SK-N-SH (cell line): ENCODE measurements at regions not wholly inside any gene's neighbourhood (a gene's known extent, or its start where the extent isn't known, plus 50 kb on each side); places are given as distances from the start of the nearest gene placed in this dataset.

Experiments used
- CTCF ChIA-PET: fragments of 300-600, 350-600 bp; formaldehyde crosslinking; extraction: SDS; loops from one replicate; lab custom pipeline; 2021; lab: Yijun Ruan, JAX
- POLR2A ChIA-PET: fragments of 350-600 bp; sonication (Branson Sonifier 250); formaldehyde crosslinking; extraction: SDS; loops from one replicate; lab custom pipeline; 2020; ENCODE audit warnings: antibody characterized with exemption, inconsistent platforms; lab: Yijun Ruan, JAX
- DNase-seq: peaks from one replicate; pipeline ENCODE4 v3.0.0; 2012
- H2AFZ ChIP-seq: fragments of 200-600 bp; sonication (generic); 2 replicates; pipeline ENCODE4 v1.8.1; 2016; ENCODE audit warnings: antibody characterized with exemption, mild to moderate bottlenecking, low read depth
- H3F3A ChIP-seq: fragments of 200-600 bp; sonication (generic); replicated peaks from 2 replicates; pipeline ENCODE3; 2016; ENCODE audit warnings: antibody characterized with exemption, mild to moderate bottlenecking; ENCODE audit not compliant: insufficient read depth
- H3K27ac ChIP-seq, 2 experiments: fragments of 200-500 bp in 1 of 2; fragments of 200-600 bp in 1 of 2; sonication (Bioruptor generic) in 1 of 2; sonication (generic), shearing (Covaris generic) in 1 of 2; 2 replicates each; pipeline versions ENCODE4 v1.5.1 to v1.6.1; 2014 to 2016; ENCODE audit warnings: low read depth in 2 of 2, inconsistent platforms in 1 of 2, low read length in 1 of 2, mild to moderate bottlenecking in 1 of 2, mixed read lengths in 1 of 2
- H3K27me3 ChIP-seq: fragments of 200-600 bp; sonication (generic), shearing (Covaris generic); 2 replicates; pipeline ENCODE4 v1.6.1; 2016; ENCODE audit warnings: mixed run types; ENCODE audit not compliant: insufficient read depth
- H3K36me3 ChIP-seq, 2 experiments: fragments of 200-500 bp in 1 of 2; fragments of 200-600 bp in 1 of 2; sonication (Bioruptor generic) in 1 of 2; sonication (generic) in 1 of 2; replicated peaks in 1 of 2; 2 replicates each; pipeline versions ENCODE3 to v1.5.1; 2014 to 2016; ENCODE audit warnings: low read length in 1 of 2, mild to moderate bottlenecking in 1 of 2; ENCODE audit not compliant: insufficient read depth in 2 of 2, control insufficient read depth in 1 of 2
- H3K4me1 ChIP-seq, 2 experiments: fragments of 200-500 bp in 1 of 2; fragments of 200-600 bp in 1 of 2; sonication (Bioruptor generic) in 1 of 2; sonication (generic), shearing (Covaris generic) in 1 of 2; 2 replicates each; pipeline versions ENCODE4 v1.5.1 to v1.6.1; 2014 to 2016; ENCODE audit warnings: low read depth in 1 of 2, low read length in 1 of 2, mixed run types in 1 of 2; ENCODE audit not compliant: insufficient read depth in 2 of 2, control insufficient read depth in 1 of 2
- H3K4me2 ChIP-seq: fragments of 200-600 bp; sonication (generic), shearing (Covaris generic); 2 replicates; pipeline ENCODE4 v1.6.1; 2017; ENCODE audit warnings: mixed run types
- H3K4me3 ChIP-seq, 2 experiments: fragments of 200-500 bp in 1 of 2; fragments of 200-600 bp in 1 of 2; sonication (Bioruptor generic) in 1 of 2; sonication (generic), shearing (Covaris generic) in 1 of 2; 2 replicates each; pipeline versions ENCODE4 v1.5.1 to v1.8.1; 2014 to 2016; ENCODE audit warnings: low read depth in 2 of 2, inconsistent platforms in 1 of 2, low read length in 1 of 2, mild to moderate bottlenecking in 1 of 2, mixed read lengths in 1 of 2, moderate library complexity in 1 of 2
- H3K79me2 ChIP-seq: fragments of 200-600 bp; sonication (generic); 2 replicates; pipeline ENCODE4 v1.8.1; 2017; ENCODE audit warnings: mild to moderate bottlenecking; ENCODE audit not compliant: insufficient read depth
- H3K9ac ChIP-seq: fragments of 200-600 bp; sonication (generic); 2 replicates; pipeline ENCODE4 v1.6.1; 2017; ENCODE audit warnings: mixed run types
- H3K9me2 ChIP-seq: fragments of 200-600 bp; sonication (generic); 2 replicates; pipeline ENCODE4 v1.6.1; 2017; ENCODE audit warnings: mixed run types
- H3K9me3 ChIP-seq: fragments of 200-600 bp; sonication (generic); 2 replicates; pipeline ENCODE4 v1.6.1; 2017; ENCODE audit warnings: mixed run types, mild to moderate bottlenecking, moderate library complexity
- H4K20me1 ChIP-seq: fragments of 200-600 bp; sonication (generic); 2 replicates; pipeline ENCODE4 v1.6.1; 2017; ENCODE audit warnings: mild to moderate bottlenecking, mixed run types; ENCODE audit not compliant: insufficient read depth
- ELF1 ChIP-seq: IDR thresholded peaks from 2 replicates; pipeline ENCODE4 v1.4.0; 2012
- EZH2phosphoT487 ChIP-seq: fragments of 200-600 bp; sonication (generic); IDR thresholded peaks from 2 replicates; pipeline ENCODE4 v1.6.1; 2017; ENCODE audit warnings: low read depth, mixed run types, mild to moderate bottlenecking, antibody characterized with exemption, moderate library complexity, borderline replicate concordance
- FOXJ3 ChIP-seq: sonication (generic); formaldehyde crosslinking; IDR thresholded peaks from 2 replicates; pipeline ENCODE4 v1.5.1; 2020; ENCODE audit warnings: mild to moderate bottlenecking, missing genetic modification reagents
- JUND ChIP-seq: IDR thresholded peaks from 2 replicates; pipeline ENCODE4 v1.4.0; 2012
- MEF2A ChIP-seq: IDR thresholded peaks from 2 replicates; pipeline ENCODE4 v1.4.0; 2012; ENCODE audit warnings: low read depth, borderline replicate concordance
- MXI1 ChIP-seq: IDR thresholded peaks from 2 replicates; pipeline ENCODE4 v1.6.1; 2012; ENCODE audit warnings: mild to moderate bottlenecking, low read depth, low read length, improper control_type of control experiment
- POLR2AphosphoS5 ChIP-seq: IDR thresholded peaks from 2 replicates; pipeline ENCODE4 v1.6.1; 2012; ENCODE audit warnings: low read depth, low read length
- RCOR1 ChIP-seq: fragments of 150-350 bp; IDR thresholded peaks from 2 replicates; pipeline ENCODE4 v1.6.1; 2017; ENCODE audit warnings: antibody characterized with exemption, low read length
- RFX5 ChIP-seq: IDR thresholded peaks from 2 replicates; pipeline ENCODE4 v1.6.1; 2012; ENCODE audit warnings: mild to moderate bottlenecking, improper control_type of control experiment, low read length
- SIN3A ChIP-seq: IDR thresholded peaks from 2 replicates; pipeline ENCODE4 v1.6.1; 2012; ENCODE audit warnings: low read depth, mild to moderate bottlenecking, low read length, moderate library complexity, borderline replicate concordance
- WGBS: methylation state at CpG from one replicate; pipeline ENCODE4 v1.1.6; 2017; ENCODE audit warnings: low lambda C conversion rate; 5-methylcytosine and 5-hydroxymethylcytosine counted together
- TF ChIP-seq, protein P1 (sequence below): IDR thresholded peaks from 2 replicates; pipeline ENCODE4 v1.4.0; 2012; ENCODE audit warnings: low read depth, borderline replicate concordance
- TF ChIP-seq, protein P2 (sequence below): IDR thresholded peaks from 2 replicates; pipeline ENCODE4; 2012
- TF ChIP-seq, protein P3 (sequence below): fragments of 150-350 bp; IDR thresholded peaks from 2 replicates; pipeline ENCODE4 v1.6.1; 2017; ENCODE audit warnings: antibody characterized with exemption, low read length, low read depth, borderline replicate concordance
- TF ChIP-seq, protein P4 (sequence below): fragments of 200-600 bp; sonication (generic); IDR thresholded peaks from 2 replicates; pipeline ENCODE4 v1.6.1; 2017; ENCODE audit warnings: antibody characterized with exemption, mild to moderate bottlenecking, moderate library complexity
- TF ChIP-seq, protein P5 (sequence below): fragments of 150-350 bp; IDR thresholded peaks from 2 replicates; pipeline ENCODE4 v1.6.1; 2016; ENCODE audit warnings: mild to moderate bottlenecking, low read depth, low read length

DNA sequence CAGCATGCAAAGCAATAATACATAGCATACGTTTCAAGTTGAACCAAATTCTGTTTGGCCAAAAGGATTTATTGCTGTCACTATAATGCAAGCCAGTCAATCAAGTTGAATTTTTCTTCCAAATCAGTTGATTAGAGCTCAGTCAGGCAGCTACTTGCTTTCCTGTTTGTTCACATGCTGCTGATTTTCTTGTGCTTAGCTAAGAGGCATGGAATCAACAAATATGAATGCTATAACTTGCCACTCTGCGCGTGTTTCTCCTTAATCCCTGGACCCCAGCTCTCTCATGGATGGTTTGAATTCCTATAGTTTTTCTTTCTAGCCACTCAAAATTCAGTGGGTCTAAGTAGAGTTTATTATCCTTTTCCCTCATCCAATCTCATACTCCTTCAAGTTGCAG lies 311.3 kb downstream of the KLF5 start:
- H3K4me3 ChIP-seq, result no peak overlapping the region
- no peak overlapping the region for H3K27ac ChIP-seq
- TF ChIP-seq, protein P1, sequence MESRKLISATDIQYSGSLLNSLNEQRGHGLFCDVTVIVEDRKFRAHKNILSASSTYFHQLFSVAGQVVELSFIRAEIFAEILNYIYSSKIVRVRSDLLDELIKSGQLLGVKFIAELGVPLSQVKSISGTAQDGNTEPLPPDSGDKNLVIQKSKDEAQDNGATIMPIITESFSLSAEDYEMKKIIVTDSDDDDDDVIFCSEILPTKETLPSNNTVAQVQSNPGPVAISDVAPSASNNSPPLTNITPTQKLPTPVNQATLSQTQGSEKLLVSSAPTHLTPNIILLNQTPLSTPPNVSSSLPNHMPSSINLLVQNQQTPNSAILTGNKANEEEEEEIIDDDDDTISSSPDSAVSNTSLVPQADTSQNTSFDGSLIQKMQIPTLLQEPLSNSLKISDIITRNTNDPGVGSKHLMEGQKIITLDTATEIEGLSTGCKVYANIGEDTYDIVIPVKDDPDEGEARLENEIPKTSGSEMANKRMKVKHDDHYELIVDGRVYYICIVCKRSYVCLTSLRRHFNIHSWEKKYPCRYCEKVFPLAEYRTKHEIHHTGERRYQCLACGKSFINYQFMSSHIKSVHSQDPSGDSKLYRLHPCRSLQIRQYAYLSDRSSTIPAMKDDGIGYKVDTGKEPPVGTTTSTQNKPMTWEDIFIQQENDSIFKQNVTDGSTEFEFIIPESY, result no peak
- no peak for TF ChIP-seq SIN3A
- H3K79me2 ChIP-seq, result no peaks in the 10 kb centered on the region
- H3K4me2 ChIP-seq, result no peak overlapping the region
- POLR2A ChIA-PET, result no interaction called here
- 76% methylated on average over 3 of the region's 3 CpGs for WGBS
- H3K9ac ChIP-seq, result no peak overlapping the region
- no peaks in the 10 kb centered on the region for H3K9me3 ChIP-seq
- no peaks in the 10 kb centered on the region for H3K4me1 ChIP-seq
- H3F3A ChIP-seq, result no peaks in the 10 kb centered on the region
- CTCF ChIA-PET, result no interaction called here
- H2AFZ ChIP-seq, result no peak overlapping the region
- H3K27me3 ChIP-seq, result no peaks in the 10 kb centered on the region
- no peak for DNase-seq
- no peaks in the 10 kb centered on the region for H3K36me3 ChIP-seq
- H3K9me2 ChIP-seq, result no peaks in the 10 kb centered on the region
- H4K20me1 ChIP-seq, result no peaks in the 10 kb centered on the region

DNA sequence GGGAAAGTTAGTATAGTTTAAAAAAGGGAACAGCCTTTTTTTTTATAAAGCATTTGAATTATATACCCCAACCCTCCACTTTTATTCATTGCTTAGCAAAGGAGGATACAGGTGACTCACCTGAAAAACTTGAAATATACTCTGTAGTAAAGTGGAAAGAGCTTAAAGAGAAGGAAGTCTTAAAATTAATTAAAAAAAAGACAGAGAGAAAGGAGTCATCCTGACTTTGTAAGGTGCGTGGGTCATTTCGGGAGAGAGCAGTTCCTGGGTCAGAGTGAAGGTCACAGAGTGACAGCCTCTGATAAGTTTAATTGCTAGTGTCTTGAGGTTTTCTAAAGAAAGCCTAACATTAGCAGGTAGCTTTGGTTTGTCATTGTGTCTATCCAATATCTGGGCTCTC lies 310.3 kb downstream of the KLF5 start:
- no peaks in the 10 kb centered on the region for H3K27me3 ChIP-seq
- WGBS, result 62% methylated on average over 2 of the region's 2 CpGs
- TF ChIP-seq MEF2A, result no peak
- no peak for TF ChIP-seq SIN3A
- TF ChIP-seq, all 33 proteins: peak for 0
- POLR2A ChIA-PET, result no interaction called here
- no peaks in the 10 kb centered on the region for H4K20me1 ChIP-seq
- CTCF ChIA-PET, result interaction anchor here (1.4 kb wide), 1 partner anchor 38 kb away, joined by 3 read pairs; no protein-coding TSS in a partner anchor
- no peaks in the 10 kb centered on the region for H3K4me1 ChIP-seq
- H3K27ac ChIP-seq, result no peak overlapping the region
- no peaks in the 10 kb centered on the region for H3K9me2 ChIP-seq
- H3K36me3 ChIP-seq, result no peaks in the 10 kb centered on the region
- no peaks in the 10 kb centered on the region for H3K79me2 ChIP-seq
- H3K4me3 ChIP-seq, result no peak overlapping the region
- DNase-seq, result no peak
- no peak overlapping the region for H3K9ac ChIP-seq
- no peak overlapping the region for H3K4me2 ChIP-seq
- no peak overlapping the region for H2AFZ ChIP-seq
- H3K9me3 ChIP-seq, result no peaks in the 10 kb centered on the region
- no peaks in the 10 kb centered on the region for H3F3A ChIP-seq

DNA sequence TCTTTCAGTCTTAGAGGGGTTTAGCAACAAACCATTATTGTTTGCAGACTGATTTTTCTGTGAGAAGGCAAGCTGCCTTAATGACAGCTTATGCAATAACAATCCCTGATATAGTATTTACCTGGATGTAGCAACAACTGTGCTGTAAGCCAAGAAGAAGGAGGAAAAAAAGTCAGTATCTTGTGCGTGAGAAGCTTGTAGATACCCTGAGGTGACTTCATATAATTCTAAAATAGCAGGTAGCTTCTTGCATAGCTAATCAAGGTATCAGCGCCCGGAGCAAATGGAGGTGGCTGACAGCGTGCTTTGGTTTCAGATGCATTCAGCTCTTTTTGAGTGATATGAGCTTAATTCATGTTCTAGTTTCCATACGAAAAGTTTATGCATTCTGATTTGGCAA lies 309.8 kb downstream of the KLF5 start:
- Histone ChIP-seq H3K9me2 (no peaks in the 10 kb centered on the region), H3K9ac (no peak overlapping the region)
- POLR2A ChIA-PET, result no interaction called here

More for the DNA sequence above, 309.8 kb downstream of the KLF5 start:
- Histone ChIP-seq H3K79me2 (no peaks in the 10 kb centered on the region), H2AFZ (no peak overlapping the region), H3K36me3 (no peaks in the 10 kb centered on the region), H3K9me3 (no peaks in the 10 kb centered on the region), H3F3A (no peaks in the 10 kb centered on the region), H3K27ac (no peak overlapping the region), H3K4me2 (no peak overlapping the region), H3K4me3 (no peak overlapping the region), H3K4me1 (no peaks in the 10 kb centered on the region), H4K20me1 (no peaks in the 10 kb centered on the region), H3K27me3 (no peaks in the 10 kb centered on the region)
- TF ChIP-seq ELF1 (no peak), RCOR1 (no peak), POLR2AphosphoS5 (no peak), EZH2phosphoT487 (no peak), FOXJ3 (CRISPR knock-in tag) (no peak), MXI1 (no peak), JUND (no peak), RFX5 (no peak)
- TF ChIP-seq, protein P2, sequence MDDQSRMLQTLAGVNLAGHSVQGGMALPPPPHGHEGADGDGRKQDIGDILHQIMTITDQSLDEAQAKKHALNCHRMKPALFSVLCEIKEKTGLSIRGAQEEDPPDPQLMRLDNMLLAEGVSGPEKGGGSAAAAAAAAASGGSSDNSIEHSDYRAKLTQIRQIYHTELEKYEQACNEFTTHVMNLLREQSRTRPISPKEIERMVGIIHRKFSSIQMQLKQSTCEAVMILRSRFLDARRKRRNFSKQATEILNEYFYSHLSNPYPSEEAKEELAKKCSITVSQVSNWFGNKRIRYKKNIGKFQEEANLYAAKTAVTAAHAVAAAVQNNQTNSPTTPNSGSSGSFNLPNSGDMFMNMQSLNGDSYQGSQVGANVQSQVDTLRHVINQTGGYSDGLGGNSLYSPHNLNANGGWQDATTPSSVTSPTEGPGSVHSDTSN, result no peak
- TF ChIP-seq, protein P3, sequence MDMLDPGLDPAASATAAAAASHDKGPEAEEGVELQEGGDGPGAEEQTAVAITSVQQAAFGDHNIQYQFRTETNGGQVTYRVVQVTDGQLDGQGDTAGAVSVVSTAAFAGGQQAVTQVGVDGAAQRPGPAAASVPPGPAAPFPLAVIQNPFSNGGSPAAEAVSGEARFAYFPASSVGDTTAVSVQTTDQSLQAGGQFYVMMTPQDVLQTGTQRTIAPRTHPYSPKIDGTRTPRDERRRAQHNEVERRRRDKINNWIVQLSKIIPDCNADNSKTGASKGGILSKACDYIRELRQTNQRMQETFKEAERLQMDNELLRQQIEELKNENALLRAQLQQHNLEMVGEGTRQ, result no peak
- TF ChIP-seq, protein P4, sequence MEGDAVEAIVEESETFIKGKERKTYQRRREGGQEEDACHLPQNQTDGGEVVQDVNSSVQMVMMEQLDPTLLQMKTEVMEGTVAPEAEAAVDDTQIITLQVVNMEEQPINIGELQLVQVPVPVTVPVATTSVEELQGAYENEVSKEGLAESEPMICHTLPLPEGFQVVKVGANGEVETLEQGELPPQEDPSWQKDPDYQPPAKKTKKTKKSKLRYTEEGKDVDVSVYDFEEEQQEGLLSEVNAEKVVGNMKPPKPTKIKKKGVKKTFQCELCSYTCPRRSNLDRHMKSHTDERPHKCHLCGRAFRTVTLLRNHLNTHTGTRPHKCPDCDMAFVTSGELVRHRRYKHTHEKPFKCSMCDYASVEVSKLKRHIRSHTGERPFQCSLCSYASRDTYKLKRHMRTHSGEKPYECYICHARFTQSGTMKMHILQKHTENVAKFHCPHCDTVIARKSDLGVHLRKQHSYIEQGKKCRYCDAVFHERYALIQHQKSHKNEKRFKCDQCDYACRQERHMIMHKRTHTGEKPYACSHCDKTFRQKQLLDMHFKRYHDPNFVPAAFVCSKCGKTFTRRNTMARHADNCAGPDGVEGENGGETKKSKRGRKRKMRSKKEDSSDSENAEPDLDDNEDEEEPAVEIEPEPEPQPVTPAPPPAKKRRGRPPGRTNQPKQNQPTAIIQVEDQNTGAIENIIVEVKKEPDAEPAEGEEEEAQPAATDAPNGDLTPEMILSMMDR, result no peak
- TF ChIP-seq, protein P5, sequence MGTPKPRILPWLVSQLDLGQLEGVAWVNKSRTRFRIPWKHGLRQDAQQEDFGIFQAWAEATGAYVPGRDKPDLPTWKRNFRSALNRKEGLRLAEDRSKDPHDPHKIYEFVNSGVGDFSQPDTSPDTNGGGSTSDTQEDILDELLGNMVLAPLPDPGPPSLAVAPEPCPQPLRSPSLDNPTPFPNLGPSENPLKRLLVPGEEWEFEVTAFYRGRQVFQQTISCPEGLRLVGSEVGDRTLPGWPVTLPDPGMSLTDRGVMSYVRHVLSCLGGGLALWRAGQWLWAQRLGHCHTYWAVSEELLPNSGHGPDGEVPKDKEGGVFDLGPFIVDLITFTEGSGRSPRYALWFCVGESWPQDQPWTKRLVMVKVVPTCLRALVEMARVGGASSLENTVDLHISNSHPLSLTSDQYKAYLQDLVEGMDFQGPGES, result no peak
- WGBS, result 79% methylated on average over 5 of the region's 5 CpGs
- CTCF ChIA-PET, result interaction anchor here (1.4 kb wide), 1 partner anchor 37 kb away, joined by 3 read pairs; no protein-coding TSS in a partner anchor
- DNase-seq, result no peak
